ENCODE measurements at regions not wholly inside any gene's neighbourhood (a gene's known extent, or its start where the extent isn't known, plus 50 kb on each side); places are given as distances from the start of the nearest gene placed in this dataset.

DNA sequence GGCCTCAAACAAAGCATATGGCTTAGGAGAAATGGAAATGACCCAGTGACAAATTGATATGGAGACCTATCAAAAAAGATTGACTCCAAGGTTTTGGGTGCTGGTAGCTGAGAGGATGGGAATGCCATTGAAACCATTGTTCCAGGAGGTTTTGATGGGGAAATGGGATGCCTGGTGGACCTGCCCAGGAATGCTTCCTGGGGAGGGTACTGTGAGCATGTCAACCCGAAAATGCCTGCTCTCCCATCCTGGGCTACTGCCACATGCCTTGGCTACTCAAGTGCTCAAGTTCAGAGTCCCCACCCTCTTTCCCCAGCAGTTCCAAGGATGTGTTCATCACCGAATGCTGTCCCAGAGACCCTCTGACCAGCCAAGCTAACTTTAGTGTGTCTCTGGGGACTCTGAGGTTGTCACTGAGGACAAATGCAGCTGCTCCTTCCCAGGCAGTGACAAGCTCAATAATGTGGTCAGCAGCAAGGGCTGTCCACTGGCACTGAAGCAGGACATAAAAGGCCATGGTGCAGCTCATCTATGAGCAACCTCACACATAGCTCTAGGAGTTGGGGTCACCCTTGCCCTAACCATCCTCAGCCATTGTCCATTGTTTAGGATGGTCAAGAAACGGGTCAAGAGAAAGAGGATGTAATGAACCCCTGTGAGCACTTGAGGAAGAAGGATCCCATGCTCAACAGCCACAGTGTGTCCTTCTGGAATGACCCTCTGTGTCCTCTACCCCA lies 83.7 kb downstream of the TRIM29 start:
- TF ChIP-seq, protein P1, sequence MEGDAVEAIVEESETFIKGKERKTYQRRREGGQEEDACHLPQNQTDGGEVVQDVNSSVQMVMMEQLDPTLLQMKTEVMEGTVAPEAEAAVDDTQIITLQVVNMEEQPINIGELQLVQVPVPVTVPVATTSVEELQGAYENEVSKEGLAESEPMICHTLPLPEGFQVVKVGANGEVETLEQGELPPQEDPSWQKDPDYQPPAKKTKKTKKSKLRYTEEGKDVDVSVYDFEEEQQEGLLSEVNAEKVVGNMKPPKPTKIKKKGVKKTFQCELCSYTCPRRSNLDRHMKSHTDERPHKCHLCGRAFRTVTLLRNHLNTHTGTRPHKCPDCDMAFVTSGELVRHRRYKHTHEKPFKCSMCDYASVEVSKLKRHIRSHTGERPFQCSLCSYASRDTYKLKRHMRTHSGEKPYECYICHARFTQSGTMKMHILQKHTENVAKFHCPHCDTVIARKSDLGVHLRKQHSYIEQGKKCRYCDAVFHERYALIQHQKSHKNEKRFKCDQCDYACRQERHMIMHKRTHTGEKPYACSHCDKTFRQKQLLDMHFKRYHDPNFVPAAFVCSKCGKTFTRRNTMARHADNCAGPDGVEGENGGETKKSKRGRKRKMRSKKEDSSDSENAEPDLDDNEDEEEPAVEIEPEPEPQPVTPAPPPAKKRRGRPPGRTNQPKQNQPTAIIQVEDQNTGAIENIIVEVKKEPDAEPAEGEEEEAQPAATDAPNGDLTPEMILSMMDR (IDR thresholded peaks at IDR 0.05), result no peak
- TF ChIP-seq POLR2A (IDR thresholded peaks at IDR 0.05), result no peak

Data from Peyer's patch (tissue), 4 donors.